WERI-Rb-1 (cell line): ENCODE measurements at regions not wholly inside any gene's neighbourhood (a gene's known extent, or its start where the extent isn't known, plus 50 kb on each side); places are given as distances from the start of the nearest gene placed in this dataset.
"Not testable (repeated sequence)": the region's sequence is repeated elsewhere in the genome, so short reads cannot be mapped to it uniquely, and the experiment has no call there.

ENCODE experiments used
- DNase-seq: peaks from one replicate; pipeline ENCODE4 v3.0.0-alpha.2; 2020
- H3K27ac ChIP-seq: fragments of 250-450 bp; sonication (Bioruptor Pico); 2 replicates; pipeline ENCODE4 v1.5.1; 2020; ENCODE audit warnings: mild to moderate bottlenecking, moderate library complexity
- H3K27me3 ChIP-seq: fragments of 250-450 bp; sonication (Bioruptor Pico); 2 replicates; pipeline ENCODE4 v1.5.1; 2021; ENCODE audit warnings: mild to moderate bottlenecking, low read depth, moderate library complexity; ENCODE audit not compliant: insufficient read depth, severe bottlenecking
- H3K36me3 ChIP-seq: fragments of 250-450 bp; sonication (Bioruptor Pico); 2 replicates; pipeline ENCODE4 v1.5.1; 2020; ENCODE audit warnings: mild to moderate bottlenecking, moderate library complexity
- H3K4me3 ChIP-seq: 2 replicates; pipeline ENCODE4 v1.5.1; 2011; ENCODE audit warnings: low read depth, mild to moderate bottlenecking, control low read depth, low read length
- H3K9me3 ChIP-seq: fragments of 250-450 bp; sonication (Bioruptor Pico); 2 replicates; pipeline ENCODE4 v1.5.1; 2021; ENCODE audit warnings: mild to moderate bottlenecking, moderate library complexity; ENCODE audit not compliant: severe bottlenecking
- CTCF ChIP-seq: IDR thresholded peaks from 2 replicates; pipeline ENCODE4 v1.5.1; 2011; ENCODE audit warnings: low read depth, mild to moderate bottlenecking, control low read depth, inconsistent platforms, low read length

- H3K36me3 ChIP-seq = no peaks in the 10 kb centered on the region
- no peak overlapping the region for H3K27ac ChIP-seq
- TF ChIP-seq CTCF = no peak
- peaks cover 9% of the 10 kb centered on the region for H3K9me3 ChIP-seq
- H3K4me3 ChIP-seq = no peak overlapping the region
- no peak for DNase-seq
- H3K27me3 ChIP-seq = peaks cover 83% of the 10 kb centered on the region
Observed at GRCh38 chrX:1134156-1134555, 78.3 kb downstream of the CRLF2 start.

- no peaks in the 10 kb centered on the region for H3K36me3 ChIP-seq
- no peak for TF ChIP-seq CTCF
- no peak overlapping the region for H3K4me3 ChIP-seq
- peaks cover 55% of the 10 kb centered on the region for H3K27me3 ChIP-seq
- DNase-seq = no peak
- H3K9me3 ChIP-seq = no peaks in the 10 kb centered on the region
- no peak overlapping the region for H3K27ac ChIP-seq
Observed at GRCh38 chrX:1126738-1127137, 85.7 kb downstream of the CRLF2 start.

GRCh38 chrX:1124531-1124930, 87.9 kb downstream of the CRLF2 start:
- Histone ChIP-seq H3K36me3 (no peaks in the 10 kb centered on the region), H3K27ac (no peak overlapping the region), H3K27me3 (peaks cover 58% of the 10 kb centered on the region), H3K9me3 (no peaks in the 10 kb centered on the region), H3K4me3 (no peak overlapping the region)
- DNase-seq = no peak
- no peak for TF ChIP-seq CTCF

GRCh38 chrX:1122851-1123250, 89.6 kb downstream of the CRLF2 start:
- peaks cover 74% of the 10 kb centered on the region for H3K27me3 ChIP-seq
- not testable (repeated sequence) for H3K9me3 ChIP-seq, DNase-seq, H3K4me3 ChIP-seq, H3K36me3 ChIP-seq, H3K27ac ChIP-seq

GRCh38 chrX:1119275-1119674, 93.2 kb downstream of the CRLF2 start:
- DNase-seq = no peak
- Histone ChIP-seq H3K27me3 (peaks cover 84% of the 10 kb centered on the region), H3K4me3 (no peak overlapping the region), H3K36me3 (no peaks in the 10 kb centered on the region), H3K9me3 (no peaks in the 10 kb centered on the region), H3K27ac (no peak overlapping the region)
- TF ChIP-seq CTCF = no peak

- Histone ChIP-seq H3K27ac (no peak overlapping the region), H3K4me3 (no peak overlapping the region), H3K36me3 (no peaks in the 10 kb centered on the region), H3K27me3 (peaks cover 85% of the 10 kb centered on the region), H3K9me3 (no peaks in the 10 kb centered on the region)
- TF ChIP-seq CTCF = no peak
- no peak for DNase-seq
Observed at GRCh38 chrX:1118572-1119199, 93.8 kb downstream of the CRLF2 start.

- H3K36me3 ChIP-seq, DNase-seq, H3K4me3 ChIP-seq, H3K9me3 ChIP-seq, H3K27ac ChIP-seq: not testable (repeated sequence)
- peaks cover 84% of the 10 kb centered on the region for H3K27me3 ChIP-seq
Observed at GRCh38 chrX:1115411-1115810, 97.0 kb downstream of the CRLF2 start.
